Adrenal gland (tissue), 9 donors: ENCODE measurements at regions not wholly inside any gene's neighbourhood (a gene's known extent, or its start where the extent isn't known, plus 50 kb on each side); places are given as distances from the start of the nearest gene placed in this dataset.

Experiments used
- DNase-seq, 7 donors: peaks; one replicate each; pipeline ENCODE4 v3.0.0-alpha.2; 2019 to 2020
- H3K27ac ChIP-seq, 5 donors: fragments of 200-600 bp; sonication (generic) in 4 of 5; 1 replicate in 3 of 5; 2 replicates in 2 of 5; pipeline versions ENCODE4 v1.5.1 to v1.8.0; 2016 to 2020; ENCODE audit warnings: mild to moderate bottlenecking in 1 of 5
- H3K27me3 ChIP-seq: fragments of 200-600 bp; 2 replicates; pipeline ENCODE4 v1.8.0; 2021
- H3K36me3 ChIP-seq, 2 donors: fragments of 200-600 bp; replicated peaks in 1 of 2; 1 replicate in 1 of 2; 2 replicates in 1 of 2; pipeline versions ENCODE4 v1.5.1 to v1.8.0; 2018 to 2022
- H3K4me1 ChIP-seq, 2 donors: fragments of 200-600 bp; replicated peaks in 1 of 2; 1 replicate in 1 of 2; 2 replicates in 1 of 2; pipeline versions ENCODE4 v1.5.1 to v1.8.0; 2018 to 2021
- H3K4me3 ChIP-seq, 4 donors: fragments of 200-600 bp; sonication (generic) in 3 of 4; one replicate each; pipeline ENCODE4 v1.5.1; 2016 to 2018
- H3K9me3 ChIP-seq, 3 donors: fragments of 200-600 bp; sonication (generic) in 1 of 3; replicated peaks in 1 of 3; 1 replicate in 2 of 3; 2 replicates in 1 of 3; pipeline versions ENCODE4 v1.5.1 to v1.8.0; 2016 to 2021
- CTCF ChIP-seq, 6 experiments: fragments of 450-650 bp in 4 of 6; fragments of 200-600 bp in 2 of 6; sonication (generic) in 1 of 6; IDR thresholded peaks; 1 replicate in 5 of 6; 2 replicates in 1 of 6; pipeline versions ENCODE4 v1.5.1 to v1.8.0; 2016 to 2021; ENCODE audit warnings: antibody characterized with exemption in 6 of 6, mild to moderate bottlenecking in 2 of 6, moderate library complexity in 1 of 6
- POLR2A ChIP-seq, 2 donors: fragments of 450-650 bp; IDR thresholded peaks; one replicate each; pipeline ENCODE4 v1.6.1; 2017; ENCODE audit warnings: antibody characterized with exemption in 2 of 2, mild to moderate bottlenecking in 2 of 2, moderate library complexity in 1 of 2
- WGBS, 4 donors: extraction: QIAGEN DNeasy Blood & Tissue Kit in 2 of 4; methylation state at CpG; one replicate each; pipeline versions ENCODE4 v1.1.5 to v1.1.7; 2013 to 2017; 5-methylcytosine and 5-hydroxymethylcytosine counted together
- intact Hi-C, 2 donors: fragments of 100-400 bp; cut with DNase I; formaldehyde crosslinking; loops; one replicate each; pipeline versions ENCODE4 v1.14.1 to v1.15.0; 2022 to 2023
- donor health status: healthy with polysubstance abuse.
- donor health status: Bipolar disorder and iron deficiency.
- donor health status: DM: yes; HTN: yes; CAD: no.
- donor health status: DM: no; HTN: no; CAD: no.
- donor health status: DM: no; HTN: no; CAD: no.

GRCh38 chr10:37710831-37711616 is 146.4 kb downstream of the ZNF248 start:
- TF ChIP-seq CTCF (IDR thresholded peaks at IDR 0.05) (no peak), POLR2A (IDR thresholded peaks at IDR 0.05) (no peak)
- DNase-seq = peak in 4 of 7 donors; percentile 53 to 61 (median 57)
- no peaks in the 10 kb centered on the region for H3K27me3 ChIP-seq
- no peaks in the 10 kb centered on the region for H3K9me3 ChIP-seq
- H3K27ac ChIP-seq = peak overlapping the region in 3 of 5 donors; percentile 45 to 69 (median 56)
- H3K4me1 ChIP-seq = peaks cover 16 to 17% of the 10 kb centered on the region in 2 donors
- intact Hi-C loops = no loop called here
- 70 to 78% (median 78%) methylated on average over 2 to 7 of the region's 7 CpGs; no CpG with 5 or more reads in 1 of the 4 donors for WGBS, 4 donors
- H3K4me3 ChIP-seq = no peak overlapping the region
- H3K36me3 ChIP-seq = no peaks in the 10 kb centered on the region

- Histone ChIP-seq H3K36me3 (no peaks in the 10 kb centered on the region), H3K4me3 (no peak overlapping the region), H3K27me3 (no peaks in the 10 kb centered on the region), H3K4me1 (peaks cover 16 to 17% of the 10 kb centered on the region in 2 donors), H3K27ac (no peak overlapping the region), H3K9me3 (no peaks in the 10 kb centered on the region)
- peak in 2 of 7 donors; percentile 20 for DNase-seq
- 65 to 77% (median 73%) methylated on average over 2 of the region's 2 CpGs for WGBS, 4 donors
- TF ChIP-seq POLR2A (IDR thresholded peaks at IDR 0.05) (no peak), CTCF (IDR thresholded peaks at IDR 0.05) (peak in 2 of 6 experiments; percentile 12)
- intact Hi-C loops = no loop called here
These were observed 149.4 kb downstream of the ZNF248 start for GRCh38 chr10:37707829-37708578.

GRCh38 chr10:37704566-37704965 is 152.8 kb downstream of the ZNF248 start:
- no peaks in the 10 kb centered on the region for H3K27me3 ChIP-seq
- no peak for TF ChIP-seq CTCF (IDR thresholded peaks at IDR 0.05)
- no peak for TF ChIP-seq POLR2A (IDR thresholded peaks at IDR 0.05)
- DNase-seq = peak in 1 of 7 donors; percentile 13
- no peaks in the 10 kb centered on the region for H3K9me3 ChIP-seq
- no peaks in the 10 kb centered on the region for H3K36me3 ChIP-seq
- intact Hi-C loops = no loop called here
- 79 to 81% (median 81%) methylated on average over 2 to 4 of the region's 4 CpGs; no CpG with 5 or more reads in 1 of the 4 donors for WGBS, 4 donors
- no peak overlapping the region for H3K4me3 ChIP-seq
- H3K4me1 ChIP-seq = no peaks in the 10 kb centered on the region
- H3K27ac ChIP-seq = no peak overlapping the region

GRCh38 chr10:37703833-37704382 is 153.5 kb downstream of the ZNF248 start:
- TF ChIP-seq POLR2A (IDR thresholded peaks at IDR 0.05) (no peak), CTCF (IDR thresholded peaks at IDR 0.05) (no peak)
- Histone ChIP-seq H3K27ac (no peak overlapping the region), H3K4me3 (no peak overlapping the region), H3K9me3 (no peaks in the 10 kb centered on the region), H3K36me3 (no peaks in the 10 kb centered on the region), H3K27me3 (no peaks in the 10 kb centered on the region), H3K4me1 (no peaks in the 10 kb centered on the region)
- intact Hi-C loops = no loop called here
- WGBS, 4 donors = 71 to 88% (median 81%) methylated on average over 2 to 4 of the region's 4 CpGs
- DNase-seq = peak in 2 of 7 donors; percentile 10 to 45
